Stimulated activated CD4-positive, alpha-beta T cell treated with anti-CD3 and anti-CD28 coated beads, Interleukin-2, amount 100 ng/mL, for 24 hours (primary cell): ENCODE measurements at regions not wholly inside any gene's neighbourhood (a gene's known extent, or its start where the extent isn't known, plus 50 kb on each side); places are given as distances from the start of the nearest gene placed in this dataset.

Experiments
- DNase-seq, 2 donors: peaks; one replicate each; pipeline ENCODE4 v3.0.0-alpha.2; 2020

GRCh38 chr16:13554005-13554404, 365.9 kb upstream of the ERCC4 start:
- no peak for DNase-seq

- no peak for DNase-seq
Observed at GRCh38 chr16:13554643-13555042, 365.3 kb upstream of the ERCC4 start.

- no peak for DNase-seq
Observed at GRCh38 chr16:13557418-13557817, 362.5 kb upstream of the ERCC4 start.

GRCh38 chr16:13558752-13559151, 361.2 kb upstream of the ERCC4 start:
- DNase-seq: no peak

DNA sequence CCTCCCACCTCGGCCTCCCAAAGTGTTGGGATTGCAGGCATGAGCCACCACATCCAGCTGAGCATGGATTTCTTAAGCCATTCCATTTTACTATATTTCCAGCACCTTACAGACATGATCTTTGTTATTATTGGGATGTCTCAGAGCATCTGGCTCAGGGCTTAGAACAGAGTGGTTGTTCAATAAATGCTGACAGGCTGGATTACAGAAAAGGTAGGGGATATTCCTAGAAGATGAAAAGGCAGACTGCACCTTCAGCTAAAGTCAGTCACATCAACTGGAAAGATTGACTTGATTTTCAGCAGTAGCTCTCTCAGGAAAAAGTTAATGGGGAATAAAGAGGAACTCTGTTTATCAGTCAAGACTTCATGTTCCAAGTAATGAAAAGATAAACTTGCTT, 360.3 kb upstream of the ERCC4 start:
- no peak for DNase-seq

DNA sequence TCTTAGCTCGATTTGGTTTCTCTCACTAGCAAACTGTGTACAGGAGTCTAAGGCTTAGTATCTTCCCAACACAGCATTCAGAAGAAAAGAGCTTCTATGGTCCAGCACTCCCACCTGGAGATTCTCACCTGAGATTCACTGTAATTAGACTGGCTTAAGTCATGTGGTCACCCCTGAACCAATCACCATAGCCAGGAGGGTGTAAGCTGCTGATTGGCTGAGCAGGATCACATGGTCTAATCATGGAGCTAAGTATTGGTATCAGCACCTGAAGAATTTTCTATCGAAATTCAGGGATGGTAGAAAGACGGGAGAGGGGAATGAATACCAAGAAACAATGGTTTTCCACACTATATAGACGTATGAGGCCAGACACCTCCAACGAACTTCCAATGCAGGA, 359.8 kb upstream of the ERCC4 start:
- DNase-seq: no peak

GRCh38 chr16:13561291-13562070, 358.5 kb upstream of the ERCC4 start:
- DNase-seq: no peak

DNA sequence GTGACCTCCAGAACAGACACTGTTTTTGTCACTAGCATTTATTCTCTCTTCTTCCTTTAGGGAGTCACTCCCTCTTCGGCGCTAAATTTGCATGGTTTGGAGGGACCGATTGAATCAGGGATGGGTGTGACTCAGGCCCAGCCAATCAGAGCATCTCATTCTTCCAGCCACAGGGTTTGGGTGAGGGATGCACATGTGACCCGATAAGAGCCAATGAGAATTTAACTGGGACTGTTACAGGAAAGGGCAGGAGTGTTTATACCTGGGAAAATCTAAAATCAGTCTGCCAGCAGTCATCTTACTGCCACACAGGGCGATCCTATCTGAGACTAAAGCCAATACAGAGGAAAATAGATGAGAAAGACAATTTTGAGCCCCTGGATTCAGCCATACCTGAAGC, 351.2 kb upstream of the ERCC4 start:
- DNase-seq: no peak

DNA sequence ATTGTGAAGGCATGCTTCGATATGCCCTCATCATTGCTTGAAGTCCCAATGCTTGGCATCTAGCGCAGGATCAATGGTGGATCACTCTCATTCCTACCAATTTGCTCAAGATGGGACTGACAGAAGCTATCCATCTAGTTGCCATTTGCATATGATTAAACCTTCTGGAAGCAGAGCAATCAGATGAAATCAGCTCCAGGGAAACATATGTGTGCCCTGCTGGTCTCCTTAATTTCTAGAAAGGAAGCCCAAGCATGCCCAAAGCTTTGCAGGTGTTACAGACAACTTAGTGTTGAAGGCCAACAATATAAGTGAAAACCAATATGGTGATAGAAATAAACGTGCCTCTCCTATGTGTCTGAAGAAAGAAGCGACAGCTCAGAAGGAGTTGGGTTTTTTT, 350.0 kb upstream of the ERCC4 start:
- no peak for DNase-seq

GRCh38 chr16:13571036-13571435, 348.9 kb upstream of the ERCC4 start:
- no peak for DNase-seq

DNA sequence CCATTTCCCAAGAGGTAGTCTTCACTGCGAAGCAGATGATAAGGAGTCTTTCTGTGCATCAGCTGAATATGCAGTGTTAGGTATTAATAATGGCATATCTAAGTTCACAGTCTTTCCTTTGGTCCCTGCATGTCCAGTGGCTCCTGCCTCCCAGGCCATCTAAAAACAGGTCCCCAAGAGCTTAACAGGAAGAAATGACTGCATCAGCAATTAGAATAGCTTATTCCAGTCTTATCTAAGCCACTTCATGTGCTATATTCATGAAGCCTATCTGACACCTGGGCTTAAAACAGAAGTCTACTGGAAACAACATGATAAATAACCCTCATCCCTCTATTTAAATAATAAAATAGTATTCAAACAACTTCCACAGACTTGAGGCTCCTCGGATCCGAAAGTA, 346.1 kb upstream of the ERCC4 start:
- no peak for DNase-seq

GRCh38 chr16:13586051-13586450, 333.9 kb upstream of the ERCC4 start:
- no peak for DNase-seq

GRCh38 chr16:13587181-13587580, 332.8 kb upstream of the ERCC4 start:
- no peak for DNase-seq

DNA sequence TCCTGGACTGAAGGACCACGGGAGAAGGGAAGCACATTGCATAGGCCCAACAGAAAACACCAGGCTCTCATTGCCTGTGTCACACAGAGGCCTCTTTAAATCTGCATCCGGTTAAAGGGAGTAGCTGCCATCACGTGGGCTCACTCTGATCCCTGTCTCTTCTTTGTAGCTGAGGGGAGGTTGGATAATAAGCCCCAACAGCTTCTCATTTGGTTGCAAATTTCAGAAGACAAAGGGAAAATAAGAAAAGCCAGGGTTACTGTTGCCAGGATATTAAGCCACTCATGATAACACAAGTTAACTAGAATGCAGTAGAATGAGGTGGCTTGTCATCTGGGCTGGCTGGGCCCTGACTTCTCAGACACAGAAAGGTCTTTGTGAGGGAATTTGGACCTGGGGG, 325.1 kb upstream of the ERCC4 start:
- no peak for DNase-seq

DNA sequence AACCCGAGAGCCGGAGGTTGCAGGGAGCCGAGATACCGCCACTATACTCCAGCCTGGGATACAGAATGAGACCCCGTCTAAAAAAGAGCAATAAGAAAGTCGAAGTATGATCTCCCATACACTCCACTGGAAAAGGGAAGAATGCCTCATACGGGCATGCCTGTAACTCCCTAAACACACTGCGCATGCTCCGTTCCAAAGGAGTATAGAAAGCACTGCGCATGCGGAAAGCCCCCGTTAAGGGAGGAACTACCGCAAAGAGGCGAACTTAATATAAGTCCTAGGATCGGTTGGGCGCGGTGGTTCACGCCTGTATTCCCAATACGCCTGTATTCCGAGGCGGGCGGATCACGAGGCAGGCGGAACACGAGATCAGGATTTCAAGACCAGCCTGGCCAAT, 313.1 kb upstream of the ERCC4 start:
- no peak for DNase-seq

DNA sequence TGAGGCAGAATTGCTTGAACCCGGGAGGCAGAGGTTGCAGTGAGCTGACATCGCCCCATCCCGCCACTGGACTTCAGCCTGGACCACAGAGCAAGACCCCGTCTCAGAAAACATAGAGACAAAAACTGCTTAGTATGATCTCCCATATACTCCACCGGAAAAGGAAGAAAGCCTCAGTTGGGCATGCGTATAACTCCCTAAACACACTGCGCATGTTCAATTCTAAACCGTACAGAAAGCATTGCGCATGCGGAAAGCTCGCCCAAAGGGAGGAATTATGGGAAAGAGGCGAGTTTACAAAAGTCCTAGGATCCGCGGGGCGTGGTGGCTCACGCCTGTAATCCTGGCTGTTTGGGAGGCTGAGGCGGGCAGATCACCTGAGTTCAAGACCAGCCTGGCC, 312.7 kb upstream of the ERCC4 start:
- no peak for DNase-seq

DNA sequence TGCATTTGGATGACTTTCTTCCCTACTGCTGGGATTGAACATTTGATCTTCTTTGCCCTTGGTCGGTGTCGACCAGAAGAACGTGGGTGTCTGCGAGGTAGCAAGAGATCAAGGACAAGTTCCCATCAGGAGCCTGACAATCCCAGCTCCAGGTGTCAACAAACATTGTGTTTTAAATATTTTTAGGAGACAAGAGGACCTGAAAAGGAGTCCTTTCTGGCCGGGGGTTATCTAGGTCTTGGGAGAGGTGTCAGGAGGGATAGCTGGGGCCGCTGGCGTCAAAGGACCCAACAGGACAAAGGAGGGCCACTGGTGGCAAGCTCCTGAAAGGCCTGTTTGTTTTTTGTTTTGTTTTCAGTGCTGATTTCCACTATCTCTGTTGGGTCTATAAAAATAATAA, 308.4 kb upstream of the ERCC4 start:
- DNase-seq: no peak

DNA sequence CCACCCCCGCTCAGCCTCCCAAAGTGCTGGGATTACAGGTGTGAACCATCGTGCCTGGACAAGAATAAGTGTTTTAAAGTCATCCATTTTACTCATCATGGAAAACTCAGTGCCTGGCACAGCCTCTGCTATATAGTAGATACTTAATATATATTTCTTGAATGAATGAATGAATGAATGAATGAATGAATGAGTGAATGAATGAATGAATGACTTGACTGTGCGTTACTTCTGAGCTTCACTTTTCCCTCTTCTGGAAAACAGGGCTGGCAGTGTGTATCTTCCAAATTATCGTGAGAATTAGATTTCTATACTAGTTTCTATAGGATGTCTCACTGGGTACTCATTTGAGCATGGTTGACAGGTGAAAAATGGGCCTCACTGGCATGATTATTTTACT, 307.3 kb upstream of the ERCC4 start:
- no peak for DNase-seq

DNA sequence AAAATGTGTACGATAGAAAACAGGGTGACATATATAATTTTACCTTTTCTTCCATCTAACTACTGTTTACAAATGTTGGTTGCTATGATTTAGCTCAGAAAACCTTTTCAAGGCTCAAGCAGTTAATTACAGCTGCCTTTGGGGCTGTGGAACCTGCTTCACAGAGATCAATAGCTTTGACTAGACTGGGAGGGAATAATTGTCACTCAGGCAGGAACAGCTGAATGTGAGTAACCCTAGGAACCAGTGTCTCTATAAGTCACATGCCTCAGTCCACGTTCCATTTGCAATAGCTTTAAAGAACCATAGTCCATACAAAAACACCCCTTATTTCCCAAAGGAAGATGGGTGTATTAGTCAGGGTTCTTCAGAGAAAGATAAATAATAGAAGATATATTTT, 306.8 kb upstream of the ERCC4 start:
- DNase-seq: no peak

DNA sequence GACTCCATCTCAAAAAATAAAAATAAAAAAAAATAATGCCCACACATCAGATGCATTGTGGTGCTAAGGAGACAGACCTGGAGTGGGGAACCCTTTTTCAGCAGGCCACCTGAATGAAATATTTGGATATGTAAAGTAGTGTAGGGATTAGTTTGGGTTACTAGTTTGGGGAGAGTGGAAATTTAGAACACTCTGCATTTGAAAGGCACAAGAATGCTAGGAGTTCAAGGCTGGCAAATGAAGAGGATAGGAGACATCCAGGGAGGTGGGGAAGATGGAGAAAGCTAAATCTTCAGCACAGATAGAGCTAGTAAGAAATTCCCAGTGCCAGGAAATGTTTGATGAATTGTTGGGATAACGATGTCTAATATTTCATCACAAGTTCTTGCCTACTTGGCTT, 298.3 kb upstream of the ERCC4 start:
- DNase-seq: no peak

- DNase-seq: no peak
Observed at GRCh38 chr16:13628156-13628555, 291.8 kb upstream of the ERCC4 start.

DNA sequence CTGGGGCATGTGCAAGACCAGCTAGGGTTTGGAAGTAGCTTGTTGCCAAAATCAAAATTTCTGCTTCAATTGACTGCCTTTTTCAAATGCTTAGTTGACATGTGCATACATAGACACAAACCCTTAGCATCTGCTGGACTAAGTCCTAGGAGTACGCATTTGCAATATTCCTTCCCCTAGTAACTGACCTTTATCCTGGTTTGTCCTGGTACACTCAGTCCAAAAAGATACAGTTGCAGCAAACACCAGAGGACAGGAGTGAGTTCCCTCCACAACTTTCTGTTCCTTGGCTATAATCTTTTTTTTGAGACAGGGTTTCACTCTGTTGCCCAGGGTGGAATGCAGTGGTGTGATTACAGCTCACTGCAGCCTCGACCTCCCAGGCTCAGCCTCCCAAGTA, 290.2 kb upstream of the ERCC4 start:
- DNase-seq: no peak

GRCh38 chr16:13630374-13630773, 289.6 kb upstream of the ERCC4 start:
- no peak for DNase-seq

GRCh38 chr16:13631213-13631767, 288.7 kb upstream of the ERCC4 start:
- no peak for DNase-seq

GRCh38 chr16:13631916-13632315, 288.0 kb upstream of the ERCC4 start:
- DNase-seq: no peak
